ENCODE measurements at regions not wholly inside any gene's neighbourhood (a gene's known extent, or its start where the extent isn't known, plus 50 kb on each side); places are given as distances from the start of the nearest gene placed in this dataset.
"Not testable (repeated sequence)": the region's sequence is repeated elsewhere in the genome, so short reads cannot be mapped to it uniquely, and the experiment has no call there.

GRCh38 chr4:141464366-141464765 is 172.0 kb upstream of the IL15 start:
- DNase-seq, result peak; percentile 28

- DNase-seq, result no peak
Observed at GRCh38 chr4:141465171-141465570, 171.2 kb upstream of the IL15 start.

DNA sequence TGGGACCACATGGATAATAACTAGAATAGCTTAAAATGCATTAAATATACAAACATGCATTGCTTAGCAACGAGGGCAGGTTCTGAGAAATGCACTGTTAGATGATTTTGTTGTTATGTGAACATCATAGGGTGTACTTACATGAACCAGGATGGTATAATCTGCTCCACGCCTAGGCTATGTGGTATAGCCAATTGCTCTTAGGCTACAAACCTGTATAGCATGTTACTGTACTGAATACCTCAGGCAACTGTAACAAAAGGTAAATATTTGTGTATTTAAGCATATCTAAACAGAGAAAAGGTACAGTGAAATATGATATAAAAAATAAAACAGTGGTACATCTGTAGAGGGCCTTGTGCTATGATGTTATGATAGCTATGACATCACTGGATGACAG is 169.2 kb upstream of the IL15 start:
- DNase-seq, result no peak

DNA sequence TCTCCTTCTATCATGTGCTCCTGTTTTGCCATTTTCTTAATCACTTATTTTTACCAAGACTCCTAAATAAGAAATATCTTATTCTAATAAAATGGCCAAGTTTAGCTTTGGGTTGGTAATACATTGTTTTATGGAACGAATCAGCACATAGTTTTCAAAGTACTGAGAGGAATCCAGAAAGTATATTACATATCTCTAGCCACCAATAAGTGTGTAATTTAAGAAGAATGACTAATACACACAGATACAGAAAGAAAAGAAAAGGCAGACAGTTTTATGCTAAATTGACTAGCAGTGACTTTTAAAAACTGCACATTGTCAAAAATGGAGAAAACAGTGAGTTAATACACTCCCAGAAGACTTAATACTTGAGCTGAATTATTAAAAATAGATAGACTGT is 167.0 kb upstream of the IL15 start:
- no peak for DNase-seq

DNA sequence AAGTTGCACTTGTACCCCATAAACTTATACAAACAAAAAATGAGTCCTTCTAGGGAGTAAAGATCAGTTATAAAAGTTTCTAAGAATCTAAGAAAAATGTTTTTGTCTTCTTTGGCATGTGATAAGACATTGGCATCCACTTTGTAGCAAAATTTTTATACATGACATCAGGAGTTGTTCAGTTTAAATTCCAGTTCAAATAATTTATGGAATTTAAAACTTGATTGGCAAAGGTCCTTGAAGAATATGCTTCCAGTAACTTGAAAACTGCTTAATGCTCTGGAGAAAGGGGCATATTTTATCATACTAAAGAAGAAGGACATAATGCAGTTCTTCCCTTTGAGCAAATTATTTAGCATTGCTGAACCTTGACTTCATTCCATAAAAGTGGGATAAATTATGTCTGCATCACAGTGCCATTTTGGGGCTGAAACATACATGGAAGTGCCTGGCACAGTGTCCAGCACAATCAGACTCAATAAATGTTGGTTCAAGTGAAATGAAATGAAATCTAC is 163.3 kb upstream of the IL15 start:
- no peak for DNase-seq

- no peak for DNase-seq
Observed at GRCh38 chr4:141473952-141474351, 162.4 kb upstream of the IL15 start.

DNA sequence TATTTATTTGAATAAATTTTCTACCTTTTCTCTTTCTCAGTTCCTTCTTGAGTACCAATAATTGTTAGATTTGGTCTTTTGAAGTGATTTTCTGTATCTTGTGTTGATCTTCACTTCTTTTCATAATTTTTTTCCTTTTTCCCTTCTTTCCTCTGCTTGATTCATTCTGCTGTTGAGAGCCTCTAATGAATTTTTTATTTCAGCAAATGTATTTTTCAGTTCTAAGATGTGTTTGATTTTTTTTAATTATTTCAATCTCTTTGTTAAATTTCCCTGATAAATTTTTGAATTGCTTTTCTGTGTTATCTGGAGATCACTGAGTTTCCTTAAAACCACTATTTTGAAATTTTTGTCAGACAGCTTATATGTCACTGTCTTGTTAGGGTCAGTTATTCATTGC is 155.4 kb upstream of the IL15 start:
- no peak for DNase-seq

DNA sequence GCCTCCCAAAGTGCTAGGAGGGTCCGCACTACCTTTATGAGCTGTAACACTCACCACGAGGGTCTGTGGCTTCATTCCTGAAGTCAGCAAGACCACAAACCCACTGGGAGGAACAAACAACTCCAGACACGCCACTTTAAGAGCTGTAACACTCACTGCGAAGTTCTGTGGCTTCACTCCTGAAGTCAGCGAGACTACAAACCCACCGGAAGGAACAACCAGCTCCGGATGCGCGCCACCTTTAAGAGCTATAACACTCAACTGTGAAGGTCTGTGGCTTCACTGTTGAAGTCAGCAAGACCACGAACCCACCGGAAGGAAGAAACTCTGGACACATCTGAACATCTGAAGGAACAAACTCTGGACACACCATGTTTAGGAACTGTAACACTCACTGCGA is 152.1 kb upstream of the IL15 start:
- not testable (repeated sequence) for DNase-seq

- DNase-seq, result no peak
Observed at GRCh38 chr4:141486375-141486997, 149.9 kb upstream of the IL15 start.

- DNase-seq, result no peak
Observed at GRCh38 chr4:141497627-141498026, 138.8 kb upstream of the IL15 start.

- DNase-seq, result no peak
Observed at GRCh38 chr4:141499261-141499853, 137.0 kb upstream of the IL15 start.

DNA sequence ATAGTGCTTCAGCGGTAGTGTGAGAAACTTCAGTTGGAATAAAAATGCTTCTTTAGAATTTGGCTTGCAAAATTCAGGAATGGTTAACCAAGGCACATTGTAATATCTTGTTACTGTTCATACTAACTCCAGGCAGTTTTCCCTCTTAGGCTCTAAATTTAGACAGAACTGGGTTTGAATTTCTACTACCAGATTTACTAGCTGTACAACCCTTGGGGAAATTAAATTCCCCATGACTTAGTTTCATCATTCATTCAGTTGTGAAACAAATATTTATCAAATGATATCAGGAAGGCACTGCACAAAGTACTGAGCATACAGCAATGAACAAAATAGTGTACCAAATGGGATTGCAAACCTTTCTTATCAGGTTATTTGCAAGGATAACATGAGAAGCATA is 135.0 kb upstream of the IL15 start:
- no peak for DNase-seq

- no peak for DNase-seq
Observed at GRCh38 chr4:141501931-141502330, 134.5 kb upstream of the IL15 start.

GRCh38 chr4:141502755-141503154 is 133.6 kb upstream of the IL15 start:
- DNase-seq, result no peak

DNA sequence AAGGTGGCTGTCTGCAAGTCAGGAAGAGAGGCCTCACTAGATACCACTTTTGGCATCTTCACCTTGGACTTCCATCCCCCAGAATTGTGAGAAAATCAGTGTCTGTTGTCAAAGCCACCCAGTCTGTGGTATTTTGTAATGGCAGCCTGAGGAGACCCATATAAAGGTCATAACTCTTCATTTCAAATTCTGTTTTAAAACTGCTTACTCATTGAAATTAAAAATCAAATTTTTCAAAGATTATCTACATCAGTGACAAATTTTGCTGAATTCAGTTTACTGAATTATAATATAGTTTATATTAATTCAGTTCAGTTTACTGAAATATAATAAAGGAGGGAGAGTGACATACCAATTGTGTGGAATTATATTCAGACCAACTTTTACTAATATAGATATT is 133.1 kb upstream of the IL15 start:
- no peak for DNase-seq

DNA sequence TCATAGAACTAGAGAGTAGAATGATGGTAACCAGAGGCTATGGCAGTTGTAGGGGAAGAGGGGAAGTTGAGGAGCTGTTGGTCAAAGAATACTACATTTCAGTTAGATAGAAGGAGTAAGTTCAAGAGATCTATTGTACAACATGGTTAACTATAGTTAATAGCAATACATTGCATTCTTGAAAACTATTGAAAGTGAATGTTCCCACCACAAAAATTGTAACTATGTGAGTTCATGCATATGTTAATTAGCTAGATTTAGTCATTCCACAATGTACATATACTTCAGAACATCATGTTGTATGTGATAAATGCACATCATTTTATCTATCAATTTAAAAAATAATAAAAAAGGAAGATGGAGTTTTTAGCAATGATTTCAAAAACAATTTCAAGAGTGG is 125.3 kb upstream of the IL15 start:
- DNase-seq, result no peak

GRCh38 chr4:141513866-141514265 is 122.5 kb upstream of the IL15 start:
- DNase-seq, result no peak

DNA sequence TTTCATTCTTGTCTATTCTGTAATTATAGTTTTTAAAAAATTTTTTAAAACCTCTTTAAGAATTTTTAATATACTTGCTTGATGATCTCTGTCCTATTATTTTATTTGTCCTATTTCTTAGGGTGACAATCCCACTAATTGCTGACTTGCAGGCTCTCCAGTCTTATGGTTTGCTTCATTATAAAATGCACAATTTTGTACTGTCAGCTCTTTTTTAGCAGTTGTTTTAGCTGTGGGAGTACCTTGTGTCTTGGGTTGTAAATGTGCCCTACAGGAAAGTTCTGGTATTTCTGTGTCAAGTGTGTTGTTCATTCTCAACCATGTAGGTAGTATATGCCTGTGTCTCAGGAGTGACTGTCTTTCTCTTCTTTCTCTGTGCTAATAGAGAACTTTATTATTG is 118.2 kb upstream of the IL15 start:
- DNase-seq, result no peak

DNA sequence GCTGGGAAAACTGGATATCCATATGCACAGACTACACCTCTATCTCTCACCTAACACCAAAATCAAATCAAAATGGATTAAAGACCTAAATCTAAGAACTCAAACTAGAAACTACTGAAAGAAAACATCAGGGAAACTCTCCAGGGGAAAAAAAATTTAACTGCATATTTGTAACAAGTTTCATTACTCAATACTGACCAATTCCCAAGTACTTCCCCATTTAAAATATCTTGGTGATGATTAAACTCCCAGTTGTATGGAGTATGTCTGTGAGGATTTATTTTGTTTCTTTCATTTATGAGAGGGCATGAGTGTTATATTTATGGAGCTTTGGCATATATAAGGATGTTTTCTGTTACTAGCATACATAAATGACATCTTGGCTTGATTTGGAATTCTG is 112.3 kb upstream of the IL15 start:
- no peak for DNase-seq

DNA sequence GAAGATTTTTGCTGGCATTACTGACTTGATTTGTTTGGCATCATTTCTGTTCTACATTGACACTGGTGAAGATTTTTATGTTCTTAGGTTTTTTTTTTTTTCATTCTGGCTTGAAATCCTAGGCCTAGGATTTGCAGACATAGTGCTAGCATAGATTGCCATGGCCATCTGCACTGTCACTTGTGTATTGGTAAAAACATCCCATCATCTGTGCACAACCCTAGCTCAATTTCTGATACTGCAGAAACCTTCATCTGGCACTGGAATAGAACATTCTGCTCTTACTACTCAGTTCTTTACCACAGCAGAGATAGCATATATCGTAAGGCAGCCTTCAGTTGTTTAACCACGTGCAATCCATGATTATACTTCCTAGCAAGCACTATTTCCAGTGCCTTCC is 111.5 kb upstream of the IL15 start:
- DNase-seq, result no peak

GRCh38 chr4:141530627-141531026 is 105.8 kb upstream of the IL15 start:
- no peak for DNase-seq

DNA sequence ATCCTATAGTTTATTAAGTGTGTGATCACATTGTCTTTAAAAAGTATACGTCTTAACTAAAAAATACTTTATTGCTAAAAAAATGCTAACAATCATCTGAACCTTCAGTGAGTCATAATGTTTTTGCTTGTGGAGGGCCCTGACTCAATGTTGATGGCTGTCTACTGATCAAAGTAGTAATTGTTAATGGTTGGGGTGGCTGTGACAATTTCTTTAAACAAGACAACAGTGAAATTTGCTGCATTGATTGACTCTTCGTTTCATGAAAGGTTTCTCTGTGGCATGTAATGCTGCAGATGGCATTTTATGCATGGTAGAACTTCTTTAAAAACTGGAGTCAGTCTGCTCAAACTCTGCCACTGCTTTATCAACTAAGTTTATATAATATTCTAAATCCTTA is 101.4 kb upstream of the IL15 start:
- no peak for DNase-seq

DNA sequence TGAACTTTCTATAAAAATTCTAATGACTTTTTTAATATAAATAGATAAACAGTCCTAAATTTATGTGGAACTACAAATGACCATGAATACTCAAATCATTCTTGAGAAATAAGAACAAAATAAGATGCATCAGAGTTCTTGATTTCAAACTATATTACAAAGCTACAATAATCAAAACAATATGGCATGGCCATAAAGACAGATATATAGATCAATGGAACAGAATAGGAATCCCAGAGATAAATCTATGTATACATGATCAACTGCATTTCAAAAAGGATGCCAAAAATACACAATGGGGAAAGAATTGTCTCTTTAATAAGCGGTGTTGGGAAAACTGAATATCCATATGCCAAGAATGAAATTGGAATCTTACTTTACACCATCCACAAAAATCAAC is 98.4 kb upstream of the IL15 start:
- DNase-seq, result no peak

- DNase-seq, result no peak
Observed at GRCh38 chr4:141540643-141541042, 95.7 kb upstream of the IL15 start.

- DNase-seq, result no peak
Observed at GRCh38 chr4:141541851-141542250, 94.5 kb upstream of the IL15 start.
